ENCODE measurements at regions not wholly inside any gene's neighbourhood (a gene's known extent, or its start where the extent isn't known, plus 50 kb on each side); places are given as distances from the start of the nearest gene placed in this dataset.
"Not testable (repeated sequence)": the region's sequence is repeated elsewhere in the genome, so short reads cannot be mapped to it uniquely, and the experiment has no call there.

GRCh38 chr10:106296750-106297392 lies 867.6 kb downstream of the SORCS1 start:
- no peak for DNase-seq (ENCODE audit: low read depth)

- DNase-seq (ENCODE audit: low read depth): peak; percentile 22
Measured at GRCh38 chr10:106284802-106285587, 879.5 kb downstream of the SORCS1 start.

- no peak for DNase-seq (ENCODE audit: low read depth)
Measured at GRCh38 chr10:106280896-106281460, 883.5 kb downstream of the SORCS1 start.

- peak; percentile 2 for DNase-seq (ENCODE audit: low read depth)
Measured at GRCh38 chr10:106278383-106278782, 886.1 kb downstream of the SORCS1 start.

GRCh38 chr10:106271237-106271636 lies 893.3 kb downstream of the SORCS1 start:
- DNase-seq (ENCODE audit: low read depth): no peak

GRCh38 chr10:106268000-106268399 lies 896.5 kb downstream of the SORCS1 start:
- DNase-seq (ENCODE audit: low read depth): no peak

GRCh38 chr10:106267591-106267990 lies 896.9 kb downstream of the SORCS1 start:
- no peak for DNase-seq (ENCODE audit: low read depth)

GRCh38 chr10:106257432-106257831 lies 907.1 kb downstream of the SORCS1 start:
- not testable (repeated sequence) for DNase-seq (ENCODE audit: low read depth)

GRCh38 chr10:106255111-106255678 lies 909.3 kb downstream of the SORCS1 start:
- DNase-seq (ENCODE audit: low read depth): no peak

GRCh38 chr10:106254071-106254470 lies 910.4 kb downstream of the SORCS1 start:
- no peak for DNase-seq (ENCODE audit: low read depth)

- DNase-seq (ENCODE audit: low read depth): no peak
Measured at GRCh38 chr10:106252541-106252940, 912.0 kb downstream of the SORCS1 start.

- DNase-seq (ENCODE audit: low read depth): no peak
Measured at GRCh38 chr10:106251573-106251972, 912.9 kb downstream of the SORCS1 start.

- no peak for DNase-seq (ENCODE audit: low read depth)
Measured at GRCh38 chr10:106242301-106242700, 922.2 kb downstream of the SORCS1 start.

- no peak for DNase-seq (ENCODE audit: low read depth)
Measured at GRCh38 chr10:106226828-106227227, 937.7 kb downstream of the SORCS1 start.

GRCh38 chr10:106226142-106226541 lies 938.4 kb downstream of the SORCS1 start:
- DNase-seq (ENCODE audit: low read depth): no peak

- DNase-seq (ENCODE audit: low read depth): peak; percentile 28
Measured at GRCh38 chr10:106224676-106225075, 939.8 kb downstream of the SORCS1 start.

GRCh38 chr10:106217627-106218026 lies 946.9 kb downstream of the SORCS1 start:
- DNase-seq (ENCODE audit: low read depth): no peak

GRCh38 chr10:106216085-106216484 lies 948.4 kb downstream of the SORCS1 start:
- no peak for DNase-seq (ENCODE audit: low read depth)

- no peak for DNase-seq (ENCODE audit: low read depth)
Measured at GRCh38 chr10:106214243-106214642, 950.3 kb downstream of the SORCS1 start.

- DNase-seq (ENCODE audit: low read depth): no peak
Measured at GRCh38 chr10:106213493-106213892, 951.0 kb downstream of the SORCS1 start.

- DNase-seq (ENCODE audit: low read depth): no peak
Measured at GRCh38 chr10:106198275-106198674, 966.2 kb downstream of the SORCS1 start.

- no peak for DNase-seq (ENCODE audit: low read depth)
Measured at GRCh38 chr10:106189292-106189691, 975.2 kb downstream of the SORCS1 start.

- DNase-seq (ENCODE audit: low read depth): no peak
Measured at GRCh38 chr10:106185951-106186350, 978.6 kb downstream of the SORCS1 start.
